ENCODE measurements at regions not wholly inside any gene's neighbourhood (a gene's known extent, or its start where the extent isn't known, plus 50 kb on each side); places are given as distances from the start of the nearest gene placed in this dataset.

- no peak for TF ChIP-seq POLR2A (IDR thresholded peaks at IDR 0.05; ENCODE audit: low read depth, low read length)
- TF ChIP-seq CTCF (IDR thresholded peaks at IDR 0.05; ENCODE audit: extremely low read depth in 1 of 2, insufficient read depth in 1 of 2, low read depth in 1 of 2, low read length in 2 of 2) = no peak
- no peak for TF ChIP-seq POLR2AphosphoS5 (IDR thresholded peaks at IDR 0.05; ENCODE audit: insufficient read depth, low read depth, low read length)
- no peak for TF ChIP-seq EZH2 (IDR thresholded peaks at IDR 0.05; ENCODE audit: borderline replicate concordance, low read depth, low read length, severe bottlenecking)
- no peak for TF ChIP-seq MAX (IDR thresholded peaks at IDR 0.05; ENCODE audit: insufficient read depth, insufficient read length)
- TF ChIP-seq JUN (IDR thresholded peaks at IDR 0.05; ENCODE audit: borderline replicate concordance, insufficient read depth, insufficient read length, low read depth) = no peak
- no peak for TF ChIP-seq MYC (IDR thresholded peaks at IDR 0.05; ENCODE audit: low read depth, low read length)
Observed at GRCh38 chr5:91925249-91925648, 542.1 kb upstream of the ARRDC3 start.

Measured in endothelial cell of umbilical vein (primary cell).